NCI-H1930 (cell line): ENCODE measurements at regions not wholly inside any gene's neighbourhood (a gene's known extent, or its start where the extent isn't known, plus 50 kb on each side); places are given as distances from the start of the nearest gene placed in this dataset.

Source experiments
- DNase-seq, 2 experiments: peaks; one replicate each; lab custom pipeline; 2025; lab: John Stamatoyannopoulos, UW

- no peak for DNase-seq
Measured at GRCh38 chr20:39309458-39309857, 347.3 kb downstream of the DHX35 start.

GRCh38 chr20:39302312-39302711, 340.2 kb downstream of the DHX35 start:
- DNase-seq = no peak

- no peak for DNase-seq
Measured at GRCh38 chr20:39299783-39300182, 337.6 kb downstream of the DHX35 start.

- no peak for DNase-seq
Measured at GRCh38 chr20:39298571-39299506, 336.7 kb downstream of the DHX35 start.

- no peak for DNase-seq
Measured at GRCh38 chr20:39298121-39298520, 336.0 kb downstream of the DHX35 start.

GRCh38 chr20:39295301-39295700, 333.2 kb downstream of the DHX35 start:
- DNase-seq = no peak

- DNase-seq = no peak
Measured at GRCh38 chr20:39294137-39294725, 332.1 kb downstream of the DHX35 start.

GRCh38 chr20:39292193-39292736, 330.1 kb downstream of the DHX35 start:
- no peak for DNase-seq

- no peak for DNase-seq
Measured at GRCh38 chr20:39291301-39291700, 329.2 kb downstream of the DHX35 start.

- DNase-seq = no peak
Measured at GRCh38 chr20:39290575-39290974, 328.4 kb downstream of the DHX35 start.

GRCh38 chr20:39289831-39290230, 327.7 kb downstream of the DHX35 start:
- no peak for DNase-seq

GRCh38 chr20:39289316-39289715, 327.2 kb downstream of the DHX35 start:
- DNase-seq = no peak

- DNase-seq = no peak
Measured at GRCh38 chr20:39283464-39283863, 321.3 kb downstream of the DHX35 start.

GRCh38 chr20:39282619-39283092, 320.5 kb downstream of the DHX35 start:
- no peak for DNase-seq

GRCh38 chr20:39280875-39281274, 318.7 kb downstream of the DHX35 start:
- DNase-seq = no peak

- DNase-seq = no peak
Measured at GRCh38 chr20:39278230-39278788, 316.2 kb downstream of the DHX35 start.

- DNase-seq = no peak
Measured at GRCh38 chr20:39277185-39277584, 315.0 kb downstream of the DHX35 start.

- no peak for DNase-seq
Measured at GRCh38 chr20:39270837-39271604, 308.9 kb downstream of the DHX35 start.

- no peak for DNase-seq
Measured at GRCh38 chr20:39269493-39270217, 307.5 kb downstream of the DHX35 start.

GRCh38 chr20:39268981-39269461, 306.9 kb downstream of the DHX35 start:
- peak in 1 of 2 experiments; percentile 29 for DNase-seq

- DNase-seq = no peak
Measured at GRCh38 chr20:39268491-39268951, 306.4 kb downstream of the DHX35 start.
